ENCODE measurements at regions not wholly inside any gene's neighbourhood (a gene's known extent, or its start where the extent isn't known, plus 50 kb on each side); places are given as distances from the start of the nearest gene placed in this dataset.

- TF ChIP-seq CTCF (IDR thresholded peaks at IDR 0.05) (no peak), POLR2A (IDR thresholded peaks at IDR 0.05) (no peak)
These were observed 233.4 kb downstream of the PPP4R3C start for GRCh38 chrX:27229721-27230120.

All from Peyer's patch (tissue), 4 donors.